ENCODE measurements at regions not wholly inside any gene's neighbourhood (a gene's known extent, or its start where the extent isn't known, plus 50 kb on each side); places are given as distances from the start of the nearest gene placed in this dataset.
A peak's percentile ranks its signal among the peaks of the same experiment; 100 is the strongest.
"Not testable (repeated sequence)": the region's sequence is repeated elsewhere in the genome, so short reads cannot be mapped to it uniquely, and the experiment has no call there.

- Mint-ChIP-seq H3K27ac (ENCODE audit: unreplicated experiment) (no peak overlapping the region), H3K4me1 (ENCODE audit: low read depth, unreplicated experiment) (no peaks in the 10 kb centered on the region)
- BruUV-seq (replicated peaks), result no TSS peak
Measured at GRCh38 chr11:29227811-29228210, 789.0 kb downstream of the KCNA4 start.

GRCh38 chr11:29224739-29225384, 792.0 kb downstream of the KCNA4 start:
- Histone ChIP-seq H3K9me3 (no peaks in the 10 kb centered on the region), H3K27me3 (replicated peaks; ENCODE audit: control insufficient read depth, insufficient read depth, low read length) (no peaks in the 10 kb centered on the region), H3K36me3 (ENCODE audit: control insufficient read depth, insufficient read depth, low read length) (no peaks in the 10 kb centered on the region), H3K4me1 (no peaks in the 10 kb centered on the region), H3K4me3 (ENCODE audit: low read depth, low read length) (no peak overlapping the region)
- no peaks in the 10 kb centered on the region for H3K36me3 Mint-ChIP-seq (ENCODE audit: insufficient read depth, unreplicated experiment)
- intact Hi-C loops (cut with micrococcal nuclease; ENCODE audit: unreplicated experiment), result no loop called here
- no peak overlapping the region for H3K27ac Mint-ChIP-seq (ENCODE audit: unreplicated experiment)
- no peaks in the 10 kb centered on the region for H3K4me1 Mint-ChIP-seq (ENCODE audit: low read depth, unreplicated experiment)
- POLR2A ChIA-PET, result no interaction called here
- peaks cover 23% of the 10 kb centered on the region for H3K9me3 Mint-ChIP-seq (ENCODE audit: unreplicated experiment)
- BruUV-seq (replicated peaks), result no TSS peak
- DNase-seq, result peak in 1 of 2 experiments; percentile 25
- no peaks in the 10 kb centered on the region for H3K27me3 Mint-ChIP-seq (ENCODE audit: insufficient read depth, unreplicated experiment)
- CTCF ChIA-PET, result interaction anchor here (0.6 kb wide), 1 partner anchor 12 kb away, joined by 4 read pairs; no protein-coding TSS in a partner anchor
- no peak overlapping the region for H3K4me3 Mint-ChIP-seq (ENCODE audit: unreplicated experiment)
- TF ChIP-seq CTCF (IDR thresholded peaks at IDR 0.05; ENCODE audit: insufficient read depth in 1 of 2, low read depth in 1 of 2, low read length in 1 of 2, severe bottlenecking in 1 of 2, unreplicated experiment in 1 of 2), result no peak

More at GRCh38 chr11:29227811-29228210, 789.0 kb downstream of the KCNA4 start:
- Histone ChIP-seq H3K36me3 (ENCODE audit: control insufficient read depth, insufficient read depth, low read length) (no peaks in the 10 kb centered on the region), H3K4me1 (no peaks in the 10 kb centered on the region), H3K4me3 (ENCODE audit: low read depth, low read length) (no peak overlapping the region), H3K9me3 (no peaks in the 10 kb centered on the region), H3K27me3 (replicated peaks; ENCODE audit: control insufficient read depth, insufficient read depth, low read length) (no peaks in the 10 kb centered on the region)
- H3K9me3 Mint-ChIP-seq (ENCODE audit: unreplicated experiment), result peaks cover 9% of the 10 kb centered on the region
- H3K27me3 Mint-ChIP-seq (ENCODE audit: insufficient read depth, unreplicated experiment), result no peaks in the 10 kb centered on the region
- DNase-seq, result no peak
- no peak for TF ChIP-seq CTCF (IDR thresholded peaks at IDR 0.05; ENCODE audit: insufficient read depth in 1 of 2, low read depth in 1 of 2, low read length in 1 of 2, severe bottlenecking in 1 of 2, unreplicated experiment in 1 of 2)
- intact Hi-C loops (cut with micrococcal nuclease; ENCODE audit: unreplicated experiment), result no loop called here
- CTCF ChIA-PET, result no interaction called here
- POLR2A ChIA-PET, result no interaction called here
- H3K36me3 Mint-ChIP-seq (ENCODE audit: insufficient read depth, unreplicated experiment), result no peaks in the 10 kb centered on the region
- no peak overlapping the region for H3K4me3 Mint-ChIP-seq (ENCODE audit: unreplicated experiment)

GRCh38 chr11:29219531-29219930, 797.3 kb downstream of the KCNA4 start:
- BruUV-seq (replicated peaks); H3K36me3 Mint-ChIP-seq (ENCODE audit: insufficient read depth, unreplicated experiment); H3K4me3 Mint-ChIP-seq (ENCODE audit: unreplicated experiment); H3K36me3 ChIP-seq (ENCODE audit: control insufficient read depth, insufficient read depth, low read length); H3K9me3 ChIP-seq; POLR2A ChIA-PET; H3K27ac Mint-ChIP-seq (ENCODE audit: unreplicated experiment); CTCF ChIA-PET; H3K4me1 Mint-ChIP-seq (ENCODE audit: low read depth, unreplicated experiment); intact Hi-C loops (cut with micrococcal nuclease; ENCODE audit: unreplicated experiment); H3K27me3 ChIP-seq (replicated peaks; ENCODE audit: control insufficient read depth, insufficient read depth, low read length); H3K4me3 ChIP-seq (ENCODE audit: low read depth, low read length); H3K4me1 ChIP-seq; H3K27me3 Mint-ChIP-seq (ENCODE audit: insufficient read depth, unreplicated experiment); DNase-seq: not testable (repeated sequence)
- H3K9me3 Mint-ChIP-seq (ENCODE audit: unreplicated experiment), result peaks cover 36% of the 10 kb centered on the region

All from Caco-2 (cell line).